ENCODE measurements at regions not wholly inside any gene's neighbourhood (a gene's known extent, or its start where the extent isn't known, plus 50 kb on each side); places are given as distances from the start of the nearest gene placed in this dataset.

DNA sequence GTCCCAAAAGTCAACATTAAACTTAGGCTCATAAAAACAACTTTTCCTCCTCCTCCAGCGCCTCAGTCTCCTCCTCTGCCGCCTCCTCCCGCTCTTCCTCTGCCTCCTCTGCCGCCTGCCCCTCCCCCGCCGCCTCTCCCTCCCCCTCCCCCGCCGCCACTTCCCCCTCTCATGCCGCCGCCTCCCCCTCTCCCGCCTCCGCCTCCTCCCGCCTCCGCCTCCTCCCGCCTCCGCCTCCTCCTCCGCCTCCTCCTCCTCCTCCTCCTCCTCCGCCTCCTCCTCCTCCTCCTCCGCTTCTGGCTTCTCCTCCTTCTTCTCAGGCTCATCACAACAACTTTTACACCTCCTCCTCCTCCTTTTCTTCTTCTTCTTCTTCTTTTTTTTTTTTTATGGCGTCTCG is 599.9 kb downstream of the TMEM182 start:
- TF ChIP-seq, protein P1, sequence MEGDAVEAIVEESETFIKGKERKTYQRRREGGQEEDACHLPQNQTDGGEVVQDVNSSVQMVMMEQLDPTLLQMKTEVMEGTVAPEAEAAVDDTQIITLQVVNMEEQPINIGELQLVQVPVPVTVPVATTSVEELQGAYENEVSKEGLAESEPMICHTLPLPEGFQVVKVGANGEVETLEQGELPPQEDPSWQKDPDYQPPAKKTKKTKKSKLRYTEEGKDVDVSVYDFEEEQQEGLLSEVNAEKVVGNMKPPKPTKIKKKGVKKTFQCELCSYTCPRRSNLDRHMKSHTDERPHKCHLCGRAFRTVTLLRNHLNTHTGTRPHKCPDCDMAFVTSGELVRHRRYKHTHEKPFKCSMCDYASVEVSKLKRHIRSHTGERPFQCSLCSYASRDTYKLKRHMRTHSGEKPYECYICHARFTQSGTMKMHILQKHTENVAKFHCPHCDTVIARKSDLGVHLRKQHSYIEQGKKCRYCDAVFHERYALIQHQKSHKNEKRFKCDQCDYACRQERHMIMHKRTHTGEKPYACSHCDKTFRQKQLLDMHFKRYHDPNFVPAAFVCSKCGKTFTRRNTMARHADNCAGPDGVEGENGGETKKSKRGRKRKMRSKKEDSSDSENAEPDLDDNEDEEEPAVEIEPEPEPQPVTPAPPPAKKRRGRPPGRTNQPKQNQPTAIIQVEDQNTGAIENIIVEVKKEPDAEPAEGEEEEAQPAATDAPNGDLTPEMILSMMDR (IDR thresholded peaks at IDR 0.05): no peak
- no peak for TF ChIP-seq POLR2AphosphoS5 (IDR thresholded peaks at IDR 0.05)
